22Rv1 (cell line): ENCODE measurements at regions not wholly inside any gene's neighbourhood (a gene's known extent, or its start where the extent isn't known, plus 50 kb on each side); places are given as distances from the start of the nearest gene placed in this dataset.

ENCODE experiments used
- CTCF ChIP-seq: fragments of 450-650 bp; IDR thresholded peaks from 2 replicates; pipeline ENCODE4 v1.5.1; 2017; ENCODE audit warnings: mild to moderate bottlenecking
- ZFX ChIP-seq: fragments of 450-650 bp; IDR thresholded peaks from 2 replicates; pipeline ENCODE4 v1.6.1; 2017; ENCODE audit warnings: antibody characterized with exemption, borderline replicate concordance

DNA sequence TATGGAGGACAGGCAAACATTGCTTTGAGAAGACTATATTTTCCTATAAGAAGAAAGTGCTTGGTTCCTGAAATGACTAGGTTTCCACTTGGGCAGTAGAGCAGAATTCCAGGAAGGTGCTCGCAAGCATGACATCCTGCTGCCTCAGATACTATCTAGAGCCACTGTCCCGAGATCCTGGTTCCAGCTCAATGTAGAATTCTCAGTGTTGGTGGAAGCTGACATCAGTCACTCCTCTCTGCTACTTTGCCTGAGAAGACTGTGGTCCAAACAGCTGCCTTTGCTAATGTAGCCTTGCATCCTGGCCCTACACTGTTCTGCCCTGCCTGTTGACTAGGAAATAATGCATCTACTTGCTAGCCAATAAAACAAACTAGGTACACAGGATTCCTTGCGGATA is 50.0 kb upstream of the ITGA6 start:
- TF ChIP-seq CTCF, result no peak
- TF ChIP-seq ZFX, result no peak
